ENCODE measurements at regions not wholly inside any gene's neighbourhood (a gene's known extent, or its start where the extent isn't known, plus 50 kb on each side); places are given as distances from the start of the nearest gene placed in this dataset.

DNA sequence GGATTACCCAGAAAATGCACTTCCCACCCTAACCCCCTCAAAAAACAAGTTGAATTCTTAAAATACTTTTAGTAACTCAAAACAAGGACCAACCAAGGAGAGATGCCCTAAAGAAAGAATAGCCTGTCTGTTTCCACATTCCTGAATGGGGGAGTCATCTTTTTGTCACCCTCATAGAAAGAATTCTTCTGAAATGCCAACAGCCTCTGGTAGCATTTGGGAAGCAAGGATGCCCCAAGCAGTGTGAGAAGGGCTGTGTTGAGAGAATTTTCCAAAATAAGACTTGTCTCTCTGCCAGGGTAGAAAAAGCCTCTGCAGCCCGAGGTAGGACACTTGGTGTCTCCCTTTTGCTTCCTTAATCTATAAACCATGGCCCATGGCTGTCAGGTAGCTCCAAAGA is 173.1 kb upstream of the VCX3A start:
- H3K9me3 ChIP-seq (ENCODE audit: insufficient read depth, low read length): no peaks in the 10 kb centered on the region
- no peaks in the 10 kb centered on the region for H4K20me1 ChIP-seq (ENCODE audit: insufficient read depth, low read length)
- no peak overlapping the region for H3K27ac ChIP-seq (ENCODE audit: low read length)
- no peak overlapping the region for H3K4me3 ChIP-seq (ENCODE audit: low read length)
- no peaks in the 10 kb centered on the region for H3K79me2 ChIP-seq (ENCODE audit: low read length)
- no peak overlapping the region for H3K4me2 ChIP-seq (ENCODE audit: low read length)
- TF ChIP-seq CTCF (IDR thresholded peaks at IDR 0.05; ENCODE audit: low read depth, low read length) (no peak), EZH2phosphoT487 (IDR thresholded peaks at IDR 0.05; ENCODE audit: low read depth) (no peak)
- H3K4me1 ChIP-seq (ENCODE audit: low read length): no peaks in the 10 kb centered on the region
- no peaks in the 10 kb centered on the region for H3K27me3 ChIP-seq (ENCODE audit: low read depth, low read length)
- H2AFZ ChIP-seq (ENCODE audit: low read depth, low read length): no peak overlapping the region
- H3K9ac ChIP-seq (ENCODE audit: low read length): no peak overlapping the region
- H3K36me3 ChIP-seq (replicated peaks; ENCODE audit: low read depth, low read length): no peaks in the 10 kb centered on the region

DNA sequence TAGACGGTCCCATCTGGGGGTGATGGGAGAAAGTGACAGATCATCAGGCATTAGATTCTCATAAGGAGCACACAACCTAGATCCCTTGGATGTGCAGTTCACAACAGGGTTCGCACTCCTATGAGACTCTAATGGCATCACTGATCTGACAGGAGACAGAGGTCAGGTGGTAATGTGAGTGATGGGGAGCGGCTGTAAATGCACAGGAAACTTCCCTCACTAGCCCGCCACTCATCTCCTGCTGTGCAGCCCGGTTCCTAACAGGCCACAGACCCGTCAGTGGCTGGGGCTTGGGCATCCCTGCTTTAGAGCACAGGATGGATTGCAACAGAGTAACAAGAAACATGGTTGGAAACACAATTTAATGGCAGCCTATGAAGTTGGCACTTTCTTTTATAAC is 172.6 kb upstream of the VCX3A start:
- H3K79me2 ChIP-seq (ENCODE audit: low read length): no peaks in the 10 kb centered on the region
- no peak overlapping the region for H2AFZ ChIP-seq (ENCODE audit: low read depth, low read length)
- H3K27me3 ChIP-seq (ENCODE audit: low read depth, low read length): no peaks in the 10 kb centered on the region
- no peak overlapping the region for H3K4me2 ChIP-seq (ENCODE audit: low read length)
- no peaks in the 10 kb centered on the region for H3K36me3 ChIP-seq (replicated peaks; ENCODE audit: low read depth, low read length)
- H3K9ac ChIP-seq (ENCODE audit: low read length): no peak overlapping the region
- H3K9me3 ChIP-seq (ENCODE audit: insufficient read depth, low read length): no peaks in the 10 kb centered on the region
- H3K27ac ChIP-seq (ENCODE audit: low read length): no peak overlapping the region
- no peak overlapping the region for H3K4me3 ChIP-seq (ENCODE audit: low read length)
- no peaks in the 10 kb centered on the region for H3K4me1 ChIP-seq (ENCODE audit: low read length)
- no peaks in the 10 kb centered on the region for H4K20me1 ChIP-seq (ENCODE audit: insufficient read depth, low read length)
- no peak for TF ChIP-seq EZH2phosphoT487 (IDR thresholded peaks at IDR 0.05; ENCODE audit: low read depth)
- no peak for TF ChIP-seq CTCF (IDR thresholded peaks at IDR 0.05; ENCODE audit: low read depth, low read length)

DNA sequence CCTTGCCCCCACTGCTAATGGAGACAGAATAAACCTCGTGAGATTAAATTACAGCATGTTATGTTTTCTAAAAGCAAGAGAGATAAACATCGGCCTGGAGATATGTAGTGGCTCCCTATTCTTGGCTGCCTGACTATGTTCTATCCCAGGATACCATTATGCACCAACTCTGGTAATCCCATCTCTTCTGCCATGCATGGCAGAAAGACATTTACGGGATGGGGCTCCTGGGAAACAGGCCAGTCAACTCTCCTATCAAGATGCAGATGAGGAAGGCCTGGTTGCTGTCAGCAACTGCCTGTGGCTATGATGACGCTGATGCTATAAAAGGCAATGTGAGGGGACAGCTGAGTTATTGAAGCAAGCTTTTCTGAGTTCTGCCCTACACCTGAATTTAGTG is 166.2 kb upstream of the VCX3A start:
- no peak overlapping the region for H3K9ac ChIP-seq (ENCODE audit: low read length)
- no peaks in the 10 kb centered on the region for H4K20me1 ChIP-seq (ENCODE audit: insufficient read depth, low read length)
- H3K4me1 ChIP-seq (ENCODE audit: low read length): no peaks in the 10 kb centered on the region
- H3K36me3 ChIP-seq (replicated peaks; ENCODE audit: low read depth, low read length): no peaks in the 10 kb centered on the region
- no peaks in the 10 kb centered on the region for H3K9me3 ChIP-seq (ENCODE audit: insufficient read depth, low read length)
- no peaks in the 10 kb centered on the region for H3K79me2 ChIP-seq (ENCODE audit: low read length)
- no peak for TF ChIP-seq EZH2phosphoT487 (IDR thresholded peaks at IDR 0.05; ENCODE audit: low read depth)
- TF ChIP-seq CTCF (IDR thresholded peaks at IDR 0.05; ENCODE audit: low read depth, low read length): no peak
- no peaks in the 10 kb centered on the region for H3K27me3 ChIP-seq (ENCODE audit: low read depth, low read length)
- no peak overlapping the region for H2AFZ ChIP-seq (ENCODE audit: low read depth, low read length)
- H3K27ac ChIP-seq (ENCODE audit: low read length): no peak overlapping the region
- no peak overlapping the region for H3K4me3 ChIP-seq (ENCODE audit: low read length)
- no peak overlapping the region for H3K4me2 ChIP-seq (ENCODE audit: low read length)

GRCh38 chrX:6695717-6696116 is 160.8 kb upstream of the VCX3A start:
- Histone ChIP-seq H3K27me3 (ENCODE audit: low read depth, low read length) (no peaks in the 10 kb centered on the region), H3K9ac (ENCODE audit: low read length) (no peak overlapping the region), H2AFZ (ENCODE audit: low read depth, low read length) (no peak overlapping the region), H3K4me3 (ENCODE audit: low read length) (no peak overlapping the region), H4K20me1 (ENCODE audit: insufficient read depth, low read length) (no peaks in the 10 kb centered on the region), H3K4me1 (ENCODE audit: low read length) (no peaks in the 10 kb centered on the region), H3K9me3 (ENCODE audit: insufficient read depth, low read length) (no peaks in the 10 kb centered on the region), H3K4me2 (ENCODE audit: low read length) (no peak overlapping the region), H3K79me2 (ENCODE audit: low read length) (no peaks in the 10 kb centered on the region), H3K36me3 (replicated peaks; ENCODE audit: low read depth, low read length) (no peaks in the 10 kb centered on the region), H3K27ac (ENCODE audit: low read length) (no peak overlapping the region)
- TF ChIP-seq CTCF (IDR thresholded peaks at IDR 0.05; ENCODE audit: low read depth, low read length) (no peak), EZH2phosphoT487 (IDR thresholded peaks at IDR 0.05; ENCODE audit: low read depth) (no peak)
